ENCODE measurements at regions not wholly inside any gene's neighbourhood (a gene's known extent, or its start where the extent isn't known, plus 50 kb on each side); places are given as distances from the start of the nearest gene placed in this dataset.

- H3K27me3 Mint-ChIP-seq: no peaks in the 10 kb centered on the region
- H3K4me1 Mint-ChIP-seq (ENCODE audit: low read depth): peaks cover 3% of the 10 kb centered on the region
- no peaks in the 10 kb centered on the region for H3K9me3 Mint-ChIP-seq
- no peaks in the 10 kb centered on the region for H3K36me3 Mint-ChIP-seq (ENCODE audit: low read depth)
- H3K4me3 Mint-ChIP-seq: no peak overlapping the region
- H3K27ac Mint-ChIP-seq: no peak overlapping the region
These were observed 60.3 kb upstream of the EML4 start for GRCh38 chr2:42108852-42109251.

GRCh38 chr2:42109959-42110640, 59.1 kb upstream of the EML4 start:
- Mint-ChIP-seq H3K27ac (no peak overlapping the region), H3K4me3 (no peak overlapping the region), H3K27me3 (no peaks in the 10 kb centered on the region), H3K9me3 (no peaks in the 10 kb centered on the region), H3K4me1 (ENCODE audit: low read depth) (peaks cover 14% of the 10 kb centered on the region), H3K36me3 (ENCODE audit: low read depth) (no peaks in the 10 kb centered on the region)

- Mint-ChIP-seq H3K4me1 (ENCODE audit: low read depth) (peaks cover 17% of the 10 kb centered on the region), H3K36me3 (ENCODE audit: low read depth) (no peaks in the 10 kb centered on the region), H3K27ac (no peak overlapping the region), H3K4me3 (no peak overlapping the region), H3K9me3 (no peaks in the 10 kb centered on the region), H3K27me3 (no peaks in the 10 kb centered on the region)
These were observed 58.4 kb upstream of the EML4 start for GRCh38 chr2:42110641-42111322.

DNA sequence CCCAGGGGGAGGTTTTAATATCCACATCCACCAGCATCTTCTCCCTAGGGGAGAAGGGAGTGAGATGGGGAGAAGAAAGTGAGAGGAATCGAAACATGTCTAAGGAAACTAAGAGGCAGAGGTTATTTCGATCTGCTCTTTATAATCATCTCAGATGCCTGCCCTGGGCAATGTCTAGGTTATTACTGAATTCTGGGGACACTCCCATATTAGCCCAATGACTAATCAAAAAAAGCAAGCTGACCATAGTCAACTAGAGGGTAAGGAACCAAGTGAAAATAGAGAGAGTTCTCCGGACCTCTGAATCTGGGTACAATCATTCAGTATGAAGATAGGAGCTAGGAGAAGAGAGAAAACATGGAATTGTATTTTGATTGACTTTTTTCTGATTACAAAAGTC, 56.7 kb upstream of the EML4 start:
- Mint-ChIP-seq H3K9me3 (no peaks in the 10 kb centered on the region), H3K27ac (no peak overlapping the region), H3K4me1 (ENCODE audit: low read depth) (peaks cover 32% of the 10 kb centered on the region), H3K27me3 (no peaks in the 10 kb centered on the region), H3K36me3 (ENCODE audit: low read depth) (no peaks in the 10 kb centered on the region), H3K4me3 (no peak overlapping the region)

GRCh38 chr2:42113452-42113851, 55.7 kb upstream of the EML4 start:
- H3K36me3 Mint-ChIP-seq (ENCODE audit: low read depth): no peaks in the 10 kb centered on the region
- no peaks in the 10 kb centered on the region for H3K9me3 Mint-ChIP-seq
- H3K27ac Mint-ChIP-seq: no peak overlapping the region
- H3K4me3 Mint-ChIP-seq: no peak overlapping the region
- H3K4me1 Mint-ChIP-seq (ENCODE audit: low read depth): peaks cover 42% of the 10 kb centered on the region
- no peaks in the 10 kb centered on the region for H3K27me3 Mint-ChIP-seq

DNA sequence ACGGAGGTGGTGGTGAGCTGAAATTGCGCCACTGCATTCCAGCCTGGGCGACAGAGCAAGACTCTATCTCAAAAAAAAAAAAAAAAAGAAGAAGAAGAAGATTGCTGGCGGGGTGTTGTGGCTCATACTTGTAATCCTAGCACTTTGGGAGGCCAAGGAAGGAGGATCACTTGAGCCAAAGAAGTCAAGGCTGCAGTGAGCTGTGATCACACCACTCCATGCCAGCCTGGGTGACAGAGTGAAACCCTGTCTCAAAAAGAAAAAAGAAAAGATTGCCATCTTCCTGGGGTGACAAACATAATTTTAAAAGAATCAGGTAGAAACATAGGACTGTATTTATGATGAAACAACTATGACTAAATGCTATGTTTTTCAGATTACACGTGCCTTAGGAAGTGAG, 55.1 kb upstream of the EML4 start:
- no peaks in the 10 kb centered on the region for H3K27me3 Mint-ChIP-seq
- H3K4me3 Mint-ChIP-seq: no peak overlapping the region
- no peaks in the 10 kb centered on the region for H3K9me3 Mint-ChIP-seq
- no peaks in the 10 kb centered on the region for H3K36me3 Mint-ChIP-seq (ENCODE audit: low read depth)
- no peak overlapping the region for H3K27ac Mint-ChIP-seq
- H3K4me1 Mint-ChIP-seq (ENCODE audit: low read depth): peaks cover 49% of the 10 kb centered on the region

- no peaks in the 10 kb centered on the region for H3K9me3 Mint-ChIP-seq
- H3K27ac Mint-ChIP-seq: no peak overlapping the region
- H3K27me3 Mint-ChIP-seq: no peaks in the 10 kb centered on the region
- no peaks in the 10 kb centered on the region for H3K36me3 Mint-ChIP-seq (ENCODE audit: low read depth)
- peaks cover 56% of the 10 kb centered on the region for H3K4me1 Mint-ChIP-seq (ENCODE audit: low read depth)
- no peak overlapping the region for H3K4me3 Mint-ChIP-seq
These were observed 53.6 kb upstream of the EML4 start for GRCh38 chr2:42115588-42115987.

- peaks cover 56% of the 10 kb centered on the region for H3K4me1 Mint-ChIP-seq (ENCODE audit: low read depth)
- no peak overlapping the region for H3K4me3 Mint-ChIP-seq
- H3K27me3 Mint-ChIP-seq: no peaks in the 10 kb centered on the region
- no peaks in the 10 kb centered on the region for H3K9me3 Mint-ChIP-seq
- no peak overlapping the region for H3K27ac Mint-ChIP-seq
- no peaks in the 10 kb centered on the region for H3K36me3 Mint-ChIP-seq (ENCODE audit: low read depth)
These were observed 52.7 kb upstream of the EML4 start for GRCh38 chr2:42116195-42117181.

DNA sequence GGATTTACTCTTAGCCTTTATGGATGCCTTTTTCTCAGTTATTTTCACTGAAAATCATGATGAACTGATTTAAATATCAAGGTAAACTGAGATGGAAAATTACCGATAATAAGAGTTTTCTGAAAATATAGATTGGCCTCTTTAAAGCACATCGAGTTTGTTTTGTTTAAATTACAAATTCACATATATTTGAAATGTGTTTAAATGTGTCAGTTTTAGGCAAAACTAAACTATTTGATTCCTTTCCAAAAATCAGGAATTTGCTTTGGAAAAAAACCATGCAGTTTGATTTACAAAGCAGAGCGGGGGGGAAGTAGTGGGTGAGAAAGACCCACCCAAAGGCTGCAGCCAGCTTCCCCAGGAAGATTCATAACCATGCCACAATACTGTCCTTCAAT, 52.0 kb upstream of the EML4 start:
- peaks cover 56% of the 10 kb centered on the region for H3K4me1 Mint-ChIP-seq (ENCODE audit: low read depth)

GRCh38 chr2:42117923-42118753, 51.0 kb upstream of the EML4 start:
- no peaks in the 10 kb centered on the region for H3K36me3 Mint-ChIP-seq (ENCODE audit: low read depth)
- peak overlapping the region; percentile 78 for H3K27ac Mint-ChIP-seq
- H3K27me3 Mint-ChIP-seq: no peaks in the 10 kb centered on the region
- peaks cover 57% of the 10 kb centered on the region for H3K4me1 Mint-ChIP-seq (ENCODE audit: low read depth)
- H3K4me3 Mint-ChIP-seq: no peak overlapping the region
- no peaks in the 10 kb centered on the region for H3K9me3 Mint-ChIP-seq

More for the DNA sequence above, 52.0 kb upstream of the EML4 start:
- no peak overlapping the region for H3K27ac Mint-ChIP-seq
- H3K9me3 Mint-ChIP-seq: no peaks in the 10 kb centered on the region
- H3K27me3 Mint-ChIP-seq: no peaks in the 10 kb centered on the region
- H3K4me3 Mint-ChIP-seq: no peak overlapping the region
- no peaks in the 10 kb centered on the region for H3K36me3 Mint-ChIP-seq (ENCODE audit: low read depth)

GRCh38 chr2:42118754-42119569, 50.2 kb upstream of the EML4 start:
- no peaks in the 10 kb centered on the region for H3K36me3 Mint-ChIP-seq (ENCODE audit: low read depth)
- peak overlapping the region; percentile 38 for H3K27ac Mint-ChIP-seq
- no peaks in the 10 kb centered on the region for H3K27me3 Mint-ChIP-seq
- no peaks in the 10 kb centered on the region for H3K9me3 Mint-ChIP-seq
- H3K4me3 Mint-ChIP-seq: no peak overlapping the region
- peaks cover 63% of the 10 kb centered on the region for H3K4me1 Mint-ChIP-seq (ENCODE audit: low read depth)

Measured in stimulated activated naive CD8-positive, alpha-beta T cell treated with anti-CD3 and anti-CD28 coated beads, Interleukin-15, Interleukin-2, amounts not matched to agents 100 ng/mL and 50 ng/mL, for 24 hours (primary cell).